Dedifferentiated amniotic fluid mesenchymal stem cell (primary cell): ENCODE measurements at regions not wholly inside any gene's neighbourhood (a gene's known extent, or its start where the extent isn't known, plus 50 kb on each side); places are given as distances from the start of the nearest gene placed in this dataset.

Experiments used
- DNase-seq: peaks from one replicate; pipeline ENCODE4 v3.0.0-alpha.2; 2016; ENCODE audit errors: extremely low spot score

DNA sequence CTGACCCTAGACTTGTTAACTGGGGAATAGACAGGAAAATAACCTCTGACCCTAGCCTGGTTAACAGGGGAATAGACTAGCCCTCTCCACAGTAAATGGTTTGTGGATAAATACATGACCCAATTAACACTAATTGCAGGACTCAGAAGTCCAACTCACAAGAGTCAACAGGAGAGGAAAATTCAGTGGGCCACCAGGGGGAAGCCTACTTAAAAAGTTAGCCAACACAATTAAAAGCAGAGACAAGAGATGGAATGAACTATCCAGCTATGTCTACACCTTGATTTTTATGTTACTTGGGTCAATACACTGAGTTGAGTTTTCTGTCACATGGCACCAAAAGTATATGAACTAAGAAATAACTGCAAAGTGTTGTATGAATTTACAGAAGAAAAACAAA, 158.8 kb upstream of the SLC39A10 start:
- DNase-seq = no peak

- no peak for DNase-seq
These were observed 160.0 kb upstream of the SLC39A10 start for GRCh38 chr2:195496991-195497390.

- no peak for DNase-seq
These were observed 161.1 kb upstream of the SLC39A10 start for GRCh38 chr2:195495966-195496365.

GRCh38 chr2:195495351-195495750, 161.7 kb upstream of the SLC39A10 start:
- DNase-seq = no peak

DNA sequence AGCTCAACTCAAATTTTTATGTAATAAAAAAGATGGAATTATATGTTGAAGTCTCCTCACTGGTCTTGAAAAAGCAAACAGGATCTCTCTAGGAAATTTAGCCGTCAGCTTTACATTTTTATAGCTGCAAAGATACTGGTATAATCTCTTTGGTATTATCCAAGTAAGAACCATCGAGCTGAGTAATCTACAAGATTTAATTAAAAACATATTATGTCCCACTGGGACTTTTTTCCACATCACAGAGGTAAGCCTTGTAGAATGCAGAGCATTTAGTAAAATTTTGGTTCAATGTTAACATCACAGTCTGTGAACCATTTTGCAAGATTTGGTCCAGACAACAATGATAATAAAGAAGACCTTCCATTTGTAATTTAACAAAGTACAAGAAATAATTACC, 162.6 kb upstream of the SLC39A10 start:
- DNase-seq = no peak

- no peak for DNase-seq
These were observed 163.6 kb upstream of the SLC39A10 start for GRCh38 chr2:195493416-195493815.

DNA sequence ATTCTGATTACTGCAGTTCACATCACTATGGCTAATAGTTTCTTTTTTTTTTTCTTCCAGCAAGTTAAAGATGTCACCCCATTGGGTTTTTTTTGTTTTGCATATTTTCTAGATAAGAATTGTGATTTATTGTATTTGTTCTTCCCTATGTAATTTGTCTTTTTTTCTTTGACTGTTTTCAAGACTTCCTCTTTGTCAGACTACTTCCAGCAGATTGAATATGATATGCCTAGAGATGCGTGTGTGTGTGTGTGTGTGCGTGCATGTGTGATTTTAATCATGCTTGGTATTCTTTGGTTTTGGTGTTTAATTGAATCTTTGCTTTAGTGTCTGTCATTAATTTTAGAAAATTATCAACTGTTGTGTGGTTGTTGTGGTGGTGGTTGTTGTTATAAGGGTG, 166.7 kb upstream of the SLC39A10 start:
- no peak for DNase-seq

GRCh38 chr2:195489101-195489500, 167.9 kb upstream of the SLC39A10 start:
- DNase-seq = no peak

DNA sequence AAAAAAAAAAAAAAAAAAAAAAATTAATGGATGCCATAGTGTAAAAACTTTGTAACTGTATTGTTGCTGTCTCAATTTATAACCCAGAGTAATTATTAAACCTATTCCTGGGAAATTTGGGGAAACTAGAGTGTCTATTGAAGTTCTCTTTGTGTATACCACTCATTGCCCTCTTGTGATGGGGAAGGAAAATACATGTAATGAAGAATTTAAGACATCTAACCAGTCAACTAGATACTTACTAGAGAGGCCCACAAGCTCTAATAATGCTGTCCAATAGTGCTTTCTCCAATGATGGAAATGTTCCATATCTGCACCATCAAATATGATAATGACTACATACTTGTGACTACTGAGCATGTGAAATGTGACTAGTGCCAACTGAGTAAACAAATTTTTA, 168.5 kb upstream of the SLC39A10 start:
- no peak for DNase-seq

- no peak for DNase-seq
These were observed 169.9 kb upstream of the SLC39A10 start for GRCh38 chr2:195486987-195487644.

GRCh38 chr2:195486520-195486919, 170.5 kb upstream of the SLC39A10 start:
- no peak for DNase-seq

DNA sequence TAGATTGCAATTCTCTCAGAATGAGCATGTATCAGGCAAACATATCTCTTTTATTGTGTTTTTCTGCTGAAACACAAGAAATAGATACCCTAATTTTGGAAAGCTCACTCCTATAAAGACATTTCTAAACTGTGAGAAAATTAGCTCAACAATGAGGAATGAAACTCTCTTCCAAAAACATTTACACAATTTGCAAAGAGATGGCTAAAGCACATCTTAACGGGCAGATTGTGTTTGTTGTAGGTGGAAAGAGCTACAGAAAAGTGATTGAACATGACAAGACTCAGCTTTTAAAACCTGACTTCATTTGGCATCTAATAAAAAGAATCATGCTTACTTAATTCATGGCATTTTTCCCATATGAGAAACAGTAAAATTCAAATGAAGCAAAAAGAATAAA, 175.0 kb upstream of the SLC39A10 start:
- DNase-seq = no peak

GRCh38 chr2:195480121-195480520, 176.9 kb upstream of the SLC39A10 start:
- DNase-seq = no peak

DNA sequence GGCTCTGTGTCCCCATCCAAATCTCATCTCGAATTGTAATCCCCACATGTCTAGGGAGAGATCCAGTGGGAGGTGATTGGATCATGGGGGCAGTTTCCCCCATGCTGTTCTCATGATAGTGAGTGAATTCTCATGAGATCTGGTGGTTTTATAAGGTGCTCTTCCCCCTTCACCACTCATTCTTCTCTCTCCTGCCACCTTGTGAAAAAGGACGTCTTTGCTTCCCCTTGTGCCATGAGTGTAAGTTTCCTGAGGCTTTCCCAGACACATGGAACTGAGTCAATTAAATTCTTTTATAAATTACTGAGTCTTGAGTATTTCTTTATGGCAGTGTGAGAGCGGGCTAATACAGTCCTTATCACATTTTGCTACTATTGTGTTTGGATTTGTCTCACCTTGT, 177.6 kb upstream of the SLC39A10 start:
- DNase-seq = no peak

- no peak for DNase-seq
These were observed 179.0 kb upstream of the SLC39A10 start for GRCh38 chr2:195477996-195478382.

DNA sequence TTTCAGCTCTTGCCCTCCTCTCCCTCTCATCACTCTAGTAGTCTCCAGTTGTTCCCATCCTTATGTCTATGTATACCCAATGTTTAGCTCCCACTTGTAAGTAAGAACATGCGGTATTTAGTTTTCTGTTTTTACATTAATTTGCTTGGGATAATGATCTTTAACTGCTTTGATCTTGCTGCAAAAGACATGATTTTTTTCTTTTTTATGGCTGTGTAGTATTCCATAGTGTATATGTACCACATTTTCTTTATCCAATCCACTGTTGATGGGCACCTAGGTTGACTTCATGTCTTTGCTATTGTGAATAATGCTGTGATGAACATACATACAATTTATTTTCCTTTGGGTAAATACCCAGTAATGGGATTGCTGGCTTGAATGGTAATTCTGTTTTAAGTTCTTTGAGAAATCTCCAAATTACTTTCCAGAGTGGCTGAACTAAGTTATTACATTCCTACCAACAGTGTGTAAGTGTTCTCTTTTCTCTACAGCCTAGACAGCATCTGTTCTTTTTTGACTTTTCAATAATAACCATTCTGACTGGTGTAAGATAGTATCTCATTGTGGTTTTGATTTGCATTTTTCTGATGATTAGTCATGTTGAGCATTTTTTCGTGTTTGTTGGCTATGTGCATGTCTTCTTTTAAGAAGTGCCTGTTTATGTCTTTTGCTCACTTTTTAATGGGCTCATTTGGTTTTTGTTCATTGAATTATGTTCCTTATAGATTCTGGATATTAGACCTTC, 179.6 kb upstream of the SLC39A10 start:
- DNase-seq = peak; percentile 54

GRCh38 chr2:195475336-195475735, 181.7 kb upstream of the SLC39A10 start:
- no peak for DNase-seq

- no peak for DNase-seq
These were observed 183.2 kb upstream of the SLC39A10 start for GRCh38 chr2:195473862-195474261.

DNA sequence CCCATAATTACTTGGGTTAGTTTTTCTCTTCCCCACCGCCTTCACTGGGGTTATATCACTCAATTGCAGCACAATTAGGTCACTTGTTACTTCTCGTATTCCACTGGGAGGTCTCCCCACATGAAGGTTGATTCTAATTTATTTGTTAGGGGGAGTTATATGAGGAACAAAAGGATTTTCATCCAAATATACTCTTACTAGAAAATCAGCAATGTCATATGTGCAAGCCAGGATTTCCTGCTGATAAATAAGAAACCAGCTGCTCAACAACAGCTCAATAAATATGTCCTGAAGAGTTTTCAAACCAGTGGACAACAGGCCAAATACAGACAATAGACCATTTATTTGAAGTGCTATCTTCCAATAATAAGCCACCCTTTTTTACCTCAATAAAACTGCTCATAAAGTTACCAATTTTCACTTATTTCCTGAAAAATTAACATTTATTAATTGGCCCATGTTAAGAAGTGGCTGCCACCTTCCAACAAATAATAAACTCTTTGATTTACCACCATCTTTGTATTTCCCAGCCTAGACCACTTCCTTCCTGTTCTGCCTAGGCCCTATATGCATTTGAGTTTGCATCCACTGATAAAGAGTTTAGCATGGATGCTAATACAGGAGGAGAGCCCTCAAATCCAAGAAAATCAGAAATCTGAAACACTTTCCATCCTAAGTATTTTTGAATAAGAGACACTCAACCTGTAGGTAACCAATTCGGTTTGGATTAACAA, 184.4 kb upstream of the SLC39A10 start:
- DNase-seq = no peak

DNA sequence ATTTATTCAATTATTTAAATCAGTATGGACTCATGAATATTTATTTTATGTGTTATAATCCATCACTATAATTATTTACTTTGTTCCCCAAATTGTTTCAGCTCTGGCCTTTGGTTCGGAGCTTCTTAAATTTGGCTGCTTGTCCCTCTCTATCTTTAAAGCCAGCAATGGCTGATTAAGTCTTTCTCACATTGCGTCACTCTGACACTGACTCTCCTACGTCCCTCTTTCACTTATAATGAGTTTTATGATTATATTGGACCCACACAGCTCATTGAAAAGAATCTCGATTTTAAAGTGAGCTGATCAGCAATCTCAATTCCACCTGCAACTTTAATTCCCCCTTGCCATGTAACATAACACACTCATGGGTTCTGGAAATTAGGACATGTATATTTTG, 185.2 kb upstream of the SLC39A10 start:
- no peak for DNase-seq

- no peak for DNase-seq
These were observed 185.9 kb upstream of the SLC39A10 start for GRCh38 chr2:195471163-195471562.

GRCh38 chr2:195470622-195471021, 186.4 kb upstream of the SLC39A10 start:
- DNase-seq = no peak

DNA sequence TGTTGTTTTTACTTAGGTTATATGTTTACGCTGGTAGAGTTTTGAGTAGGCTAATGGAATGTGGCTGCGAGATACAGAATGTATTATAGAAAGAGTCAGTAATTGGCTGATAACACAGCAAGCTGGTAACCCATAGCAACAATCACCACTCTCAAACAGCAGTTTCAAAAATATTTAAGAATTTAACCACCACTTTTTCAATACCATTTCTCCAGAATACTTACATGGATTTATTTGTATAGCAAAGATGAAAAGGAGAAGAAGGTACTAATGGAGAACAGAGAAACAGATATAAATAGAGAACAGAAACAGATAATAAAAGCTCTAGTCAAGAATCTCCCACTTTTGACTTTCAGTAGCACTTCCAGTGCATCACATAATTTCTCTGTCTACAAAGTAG, 188.3 kb upstream of the SLC39A10 start:
- DNase-seq = no peak
